H1 (cell line): ENCODE measurements at regions not wholly inside any gene's neighbourhood (a gene's known extent, or its start where the extent isn't known, plus 50 kb on each side); places are given as distances from the start of the nearest gene placed in this dataset.
A peak's percentile ranks its signal among the peaks of the same experiment; 100 is the strongest.

Experiments
- CTCF ChIA-PET: fragments of 300-600 bp; sonication (Branson Sonifier 250); formaldehyde crosslinking; loops from one replicate; lab custom pipeline; 2021; ENCODE audit not compliant: partially characterized antibody; lab: Charles Lee
- POLR2A ChIA-PET: fragments of 300-600 bp; sonication (Branson Sonifier 250); formaldehyde crosslinking; loops from one replicate; lab custom pipeline; 2021; ENCODE audit warnings: inconsistent platforms; ENCODE audit not compliant: partially characterized antibody; lab: Charles Lee
- DNase-seq, 2 experiments: peaks; one replicate each; pipeline versions ENCODE4 v3.0.0 to v3.0.0-alpha.2; 2010 to 2022; ENCODE audit warnings: low spot score in 2 of 2, low read depth in 1 of 2, mixed read lengths in 1 of 2
- FAIRE-seq: peaks from 2 replicates; lab custom pipeline; 2011; peaks lifted over from hg19 to GRCh38; lab: Jason Lieb, UNC
- H2AFZ ChIP-seq: 2 replicates; pipeline ENCODE4 v1.8.1; 2012; ENCODE audit warnings: low read length, inconsistent platforms
- H2AK5ac ChIP-seq: 2 replicates; pipeline ENCODE4 v1.6.1; 2013; ENCODE audit warnings: low read depth, low read length
- H2BK120ac ChIP-seq: replicated peaks from 2 replicates; pipeline ENCODE3; 2013; ENCODE audit warnings: low read depth, low read length, inconsistent platforms
- H2BK12ac ChIP-seq: 2 replicates; pipeline ENCODE4 v1.6.1; 2013; ENCODE audit warnings: low read depth, low read length
- H2BK15ac ChIP-seq: 2 replicates; pipeline ENCODE4 v1.6.1; 2013; ENCODE audit warnings: low read length
- H2BK20ac ChIP-seq: 2 replicates; pipeline ENCODE4 v1.6.1; 2013; ENCODE audit warnings: low read length
- H2BK5ac ChIP-seq: 2 replicates; pipeline ENCODE4 v1.6.1; 2013; ENCODE audit warnings: low read depth, low read length
- H3K14ac ChIP-seq: 2 replicates; pipeline ENCODE4 v1.6.1; 2013; ENCODE audit warnings: inconsistent platforms; ENCODE audit not compliant: insufficient read length
- H3K18ac ChIP-seq: 2 replicates; pipeline ENCODE4 v1.6.1; 2013; ENCODE audit warnings: low read length; ENCODE audit errors: extremely low read depth
- H3K23ac ChIP-seq: 2 replicates; pipeline ENCODE4 v1.6.1; 2013; ENCODE audit warnings: inconsistent platforms; ENCODE audit not compliant: insufficient read length
- H3K23me2 ChIP-seq: 2 replicates; pipeline ENCODE4 v1.6.1; 2013; ENCODE audit warnings: low read depth, low read length
- H3K27ac ChIP-seq: 2 replicates; pipeline ENCODE4 v1.6.1; 2011; ENCODE audit warnings: low read depth, low read length, inconsistent platforms
- H3K27me3 ChIP-seq, 4 experiments: replicated peaks in 1 of 4; 1 replicate in 1 of 4; 2 replicates in 3 of 4; pipeline versions ENCODE4 v1.6.1 to v1.8.1; 2011 to 2013; ENCODE audit warnings: low read length in 3 of 4, mild to moderate bottlenecking in 3 of 4, inconsistent platforms in 2 of 4, mixed read lengths in 2 of 4, moderate library complexity in 1 of 4; ENCODE audit not compliant: control insufficient read depth in 3 of 4, insufficient read depth in 3 of 4; ENCODE audit errors: extremely low read depth in 1 of 4
- H3K36me3 ChIP-seq, 4 experiments: 2 replicates each; pipeline versions ENCODE4 v1.6.1 to v1.8.1; 2011 to 2013; ENCODE audit warnings: mild to moderate bottlenecking in 4 of 4, low read length in 3 of 4, moderate library complexity in 2 of 4, control low read depth in 1 of 4, inconsistent platforms in 1 of 4; ENCODE audit not compliant: insufficient read depth in 4 of 4, control insufficient read depth in 2 of 4
- H3K4ac ChIP-seq: replicated peaks from 2 replicates; pipeline ENCODE3; 2013; ENCODE audit warnings: low read length, low read depth, mixed read lengths, inconsistent platforms; ENCODE audit not compliant: insufficient read length
- H3K4me1 ChIP-seq, 4 experiments: replicated peaks in 1 of 4; 1 replicate in 1 of 4; 2 replicates in 3 of 4; pipeline versions ENCODE4 v1.6.1 to v1.8.1; 2011 to 2013; ENCODE audit warnings: low read length in 3 of 4, inconsistent platforms in 2 of 4, mixed read lengths in 1 of 4; ENCODE audit not compliant: insufficient read depth in 4 of 4, control insufficient read depth in 3 of 4
- H3K4me2 ChIP-seq, 2 experiments: 2 replicates each; pipeline versions ENCODE4 v1.6.1 to v1.8.1; 2011 to 2013; ENCODE audit warnings: low read depth in 2 of 2, low read length in 2 of 2, control low read depth in 1 of 2, inconsistent platforms in 1 of 2, mild to moderate bottlenecking in 1 of 2; ENCODE audit not compliant: insufficient read depth in 1 of 2
- H3K4me3 ChIP-seq, 4 experiments: fragments of 200-600, 300-600 bp in 1 of 4; sonication (generic), shearing (Covaris generic), sonication (Bioruptor Twin) in 1 of 4; 2 replicates each; pipeline versions ENCODE4 v1.5.1 to v1.8.1; 2011 to 2016; ENCODE audit warnings: low read length in 4 of 4, low read depth in 3 of 4, control low read depth in 2 of 4, inconsistent platforms in 2 of 4, mild to moderate bottlenecking in 2 of 4, mixed read lengths in 1 of 4, moderate library complexity in 1 of 4; ENCODE audit not compliant: insufficient read depth in 2 of 4; ENCODE audit errors: extremely low read depth in 1 of 4
- H3K56ac ChIP-seq: replicated peaks from 2 replicates; pipeline ENCODE3; 2013; ENCODE audit warnings: low read depth, mild to moderate bottlenecking, mixed read lengths, low read length, inconsistent platforms; ENCODE audit not compliant: insufficient read length
- H3K79me1 ChIP-seq: 2 replicates; pipeline ENCODE4 v1.6.1; 2013; ENCODE audit warnings: low read depth, low read length, control low read depth
- H3K79me2 ChIP-seq, 2 experiments: 2 replicates each; pipeline versions ENCODE4 v1.6.1 to v1.8.1; 2012 to 2013; ENCODE audit warnings: low read length in 2 of 2, mild to moderate bottlenecking in 2 of 2, inconsistent platforms in 1 of 2; ENCODE audit not compliant: insufficient read depth in 2 of 2, control insufficient read depth in 1 of 2
- H3K9ac ChIP-seq, 4 experiments: replicated peaks in 1 of 4; 1 replicate in 1 of 4; 2 replicates in 3 of 4; pipeline versions ENCODE4 v1.6.1 to v1.8.1; 2011 to 2013; ENCODE audit warnings: low read depth in 3 of 4, low read length in 3 of 4, control low read depth in 2 of 4, mild to moderate bottlenecking in 2 of 4, moderate library complexity in 2 of 4, inconsistent platforms in 1 of 4; ENCODE audit errors: extremely low read depth in 1 of 4
- H3K9me3 ChIP-seq, 2 experiments: 2 replicates each; pipeline versions ENCODE4 v1.6.1 to v1.8.1; 2012 to 2013; ENCODE audit warnings: mild to moderate bottlenecking in 2 of 2, moderate library complexity in 2 of 2, control low read depth in 1 of 2, inconsistent platforms in 1 of 2, low read depth in 1 of 2, low read length in 1 of 2, mixed read lengths in 1 of 2; ENCODE audit not compliant: insufficient read depth in 2 of 2
- H4K20me1 ChIP-seq, 2 experiments: replicated peaks in 1 of 2; 2 replicates each; pipeline versions ENCODE3 to v1.8.1; 2011 to 2013; ENCODE audit warnings: inconsistent platforms in 2 of 2, low read length in 2 of 2, mild to moderate bottlenecking in 1 of 2; ENCODE audit not compliant: insufficient read depth in 2 of 2, control insufficient read depth in 1 of 2
- H4K5ac ChIP-seq: 2 replicates; pipeline ENCODE4 v1.6.1; 2013; ENCODE audit warnings: low read length, low read depth, mixed read lengths, inconsistent platforms; ENCODE audit not compliant: insufficient read length
- H4K8ac ChIP-seq: 2 replicates; pipeline ENCODE4 v1.8.0; 2013; ENCODE audit warnings: mild to moderate bottlenecking, moderate library complexity, low read length, inconsistent platforms; ENCODE audit not compliant: insufficient read depth; ENCODE audit errors: extremely low read depth
- H4K91ac ChIP-seq: replicated peaks from 2 replicates; pipeline ENCODE3; 2013; ENCODE audit warnings: low read length, mixed read lengths, inconsistent platforms; ENCODE audit not compliant: insufficient read length
- ASH2L ChIP-seq: fragments of 200-600, 300-600 bp; sonication (generic); IDR thresholded peaks from one replicate; pipeline ENCODE4 v1.7.1; 2017; ENCODE audit warnings: low read length
- BCL11A ChIP-seq, 2 experiments: IDR thresholded peaks; one replicate each; pipeline ENCODE4 v1.6.1; 2011; ENCODE audit warnings: low read depth in 2 of 2, low read length in 2 of 2, mild to moderate bottlenecking in 2 of 2
- CBX5 ChIP-seq: fragments of 300-800, 300-1000 bp; sonication (generic); IDR thresholded peaks from 2 replicates; pipeline ENCODE4 v1.7.1; 2016; ENCODE audit warnings: antibody characterized with exemption, low read length, low read depth
- GTF2F1 ChIP-seq: IDR thresholded peaks from 2 replicates; pipeline ENCODE4 v1.6.1; 2012; ENCODE audit warnings: low read depth, low read length, improper control_type of control experiment, borderline replicate concordance
- HDAC6 ChIP-seq: IDR thresholded peaks from one replicate; pipeline ENCODE4 v1.7.1; 2012; ENCODE audit warnings: low read depth, mild to moderate bottlenecking, inconsistent platforms, low read length, moderate library complexity
- MAFK ChIP-seq: IDR thresholded peaks from 2 replicates; pipeline ENCODE4 v1.6.1; 2012; ENCODE audit warnings: low read depth, mild to moderate bottlenecking, improper control_type of control experiment, low read length
- NRF1 ChIP-seq: IDR thresholded peaks from 2 replicates; pipeline ENCODE4 v1.6.1; 2011; ENCODE audit warnings: mild to moderate bottlenecking, low read depth, low read length, improper control_type of control experiment
- RBBP5 ChIP-seq: IDR thresholded peaks from 2 replicates; pipeline ENCODE4 v1.7.1; 2012; ENCODE audit warnings: low read depth, mild to moderate bottlenecking, inconsistent platforms, low read length, moderate library complexity, borderline replicate concordance
- RFX5 ChIP-seq: IDR thresholded peaks from 2 replicates; pipeline ENCODE4 v1.6.1; 2011; ENCODE audit warnings: low read depth, low read length, improper control_type of control experiment, borderline replicate concordance
- TCF12 ChIP-seq: IDR thresholded peaks from 2 replicates; pipeline ENCODE4 v1.6.1; 2011; ENCODE audit warnings: low read depth, mild to moderate bottlenecking, low read length
- WGBS, 2 experiments: shearing (Covaris generic) in 1 of 2; methylation state at CpG; one replicate each; pipeline versions ENCODE4 v1.1.6 to v1.1.7; 2013 to 2015; ENCODE audit warnings: low lambda C conversion rate in 2 of 2, mixed read lengths in 2 of 2, inconsistent platforms in 1 of 2, low coverage in 1 of 2, missing lambda C conversion rate in 1 of 2; ENCODE audit not compliant: insufficient replicate concordance in 2 of 2, insufficient coverage in 1 of 2, insufficient read length in 1 of 2; ENCODE audit errors: extremely low coverage in 1 of 2, missing lambda C conversion rate in 1 of 2; 5-methylcytosine and 5-hydroxymethylcytosine counted together

DNA sequence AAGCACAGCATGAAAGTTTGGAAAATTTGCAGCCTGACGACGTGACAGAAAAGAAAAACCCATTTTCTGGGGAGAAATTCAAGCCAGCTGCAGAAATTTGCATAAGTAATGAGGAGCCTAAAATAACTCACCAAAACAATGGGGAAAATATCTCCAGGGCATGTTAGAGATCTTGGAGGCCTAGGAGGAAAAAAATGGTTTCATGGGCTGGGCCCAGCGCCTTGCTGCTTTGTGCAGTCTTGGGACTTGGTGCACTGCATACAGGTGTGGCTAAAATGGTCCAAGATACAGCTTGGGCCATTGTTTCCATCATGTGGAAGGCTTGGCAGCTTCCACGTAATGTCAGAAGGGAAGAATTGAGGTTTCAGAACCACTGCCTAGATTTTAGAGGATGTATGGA is 428.5 kb upstream of the FRG2C start:
- H3K36me3 ChIP-seq: no peaks in the 10 kb centered on the region
- H3K4ac ChIP-seq: no peak overlapping the region

More for the DNA sequence above, 428.5 kb upstream of the FRG2C start:
- POLR2A ChIA-PET: no interaction called here
- H3K27ac ChIP-seq: no peak overlapping the region
- H3K56ac ChIP-seq: no peak overlapping the region
- H4K20me1 ChIP-seq: no peaks in the 10 kb centered on the region
- no peak overlapping the region for H3K14ac ChIP-seq
- H4K91ac ChIP-seq: no peak overlapping the region
- H3K23ac ChIP-seq: no peak overlapping the region
- 0 out of 4 replicates have a peak, but pooled peaks cover 0 to 2% of the 10 kb centered on the region in 2 experiments for H3K9me3 ChIP-seq
- H2BK20ac ChIP-seq: no peak overlapping the region
- H3K4me3 ChIP-seq: no peak overlapping the region
- H3K4me1 ChIP-seq: no peaks in the 10 kb centered on the region
- WGBS, 2 experiments: 89% methylated on average over 4 of the region's 4 CpGs; no CpG with 5 or more reads in 1 of the 2 experiments
- no peak overlapping the region for H2AK5ac ChIP-seq
- H3K18ac ChIP-seq: no peak overlapping the region
- H3K79me2 ChIP-seq: no peaks in the 10 kb centered on the region
- no peak overlapping the region for H3K9ac ChIP-seq
- 0 out of 2 replicates have a peak overlapping the region, but pooled peaks have one; percentile 30 for H2BK12ac ChIP-seq
- CTCF ChIA-PET: interaction anchor here (1.3 kb wide), 1 partner anchor 14 kb away, joined by 3 read pairs; no protein-coding TSS in a partner anchor
- H3K79me1 ChIP-seq: no peaks in the 10 kb centered on the region
- no peak overlapping the region for H4K8ac ChIP-seq
- DNase-seq (no peak), FAIRE-seq (no peak)
- no peak overlapping the region for H4K5ac ChIP-seq
- H2BK15ac ChIP-seq: no peak overlapping the region
- H3K23me2 ChIP-seq: no peaks in the 10 kb centered on the region
- TF ChIP-seq TCF12: no peak
- TF ChIP-seq RBBP5: no peak
- no peak for TF ChIP-seq CBX5
- no peak for TF ChIP-seq BCL11A (IDR thresholded peaks at IDR 0.05; ENCODE audit: low read depth in 2 of 2, low read length in 2 of 2)
- no peak for TF ChIP-seq NRF1
- TF ChIP-seq GTF2F1: no peak
- TF ChIP-seq MAFK: no peak
- TF ChIP-seq HDAC6: no peak
- TF ChIP-seq RFX5: no peak
- no peak for TF ChIP-seq ASH2L
- H3K27me3 ChIP-seq: no peaks in the 10 kb centered on the region
- H2AFZ ChIP-seq: no peak overlapping the region
- no peak overlapping the region for H2BK120ac ChIP-seq
- H3K4me2 ChIP-seq: no peak overlapping the region
- H2BK5ac ChIP-seq: no peak overlapping the region
